GM23338 (cell line): ENCODE measurements at regions not wholly inside any gene's neighbourhood (a gene's known extent, or its start where the extent isn't known, plus 50 kb on each side); places are given as distances from the start of the nearest gene placed in this dataset.

Source experiments
- ATAC-seq: fragments of 200-7000 bp; cut with Tn5 transposase; 3 replicates; pipeline ENCODE4 v1.9.1; 2020
- DNase-seq: peaks from one replicate; pipeline ENCODE4 v3.0.0-alpha.2; 2015; ENCODE audit warnings: low spot score
- H2AFZ ChIP-seq: fragments of 200-600 bp; sonication (generic); 2 replicates; pipeline ENCODE4 v1.8.0; 2016; ENCODE audit warnings: antibody characterized with exemption, mild to moderate bottlenecking, moderate library complexity
- H3F3A ChIP-seq: fragments of 200-600 bp; sonication (generic); replicated peaks from 2 replicates; pipeline ENCODE4 v1.8.0; 2017; ENCODE audit warnings: antibody characterized with exemption, mixed run types, low read depth
- H3K27ac ChIP-seq: fragments of 200-600 bp; sonication (generic); 2 replicates; pipeline ENCODE4 v1.6.1; 2016; ENCODE audit warnings: low read depth
- H3K27me3 ChIP-seq: fragments of 200-600 bp; sonication (generic); 2 replicates; pipeline ENCODE4 v1.8.0; 2016; ENCODE audit warnings: mild to moderate bottlenecking, mixed run types, moderate library complexity; ENCODE audit not compliant: insufficient read depth
- H3K36me3 ChIP-seq: fragments of 200-600 bp; sonication (generic); 2 replicates; pipeline ENCODE4 v1.8.0; 2016; ENCODE audit warnings: mild to moderate bottlenecking; ENCODE audit not compliant: insufficient read depth
- H3K4me1 ChIP-seq: fragments of 200-600 bp; sonication (generic); 2 replicates; pipeline ENCODE4 v1.8.0; 2016; ENCODE audit warnings: mild to moderate bottlenecking, moderate library complexity; ENCODE audit not compliant: insufficient read depth
- H3K4me2 ChIP-seq: fragments of 200-600 bp; sonication (generic); 2 replicates; pipeline ENCODE4 v1.7.1; 2017; ENCODE audit warnings: mixed run types
- H3K4me3 ChIP-seq: fragments of 200-600 bp; sonication (generic); 2 replicates; pipeline ENCODE4 v1.6.1; 2016; ENCODE audit warnings: mixed run types
- H3K79me2 ChIP-seq: fragments of 200-600 bp; sonication (generic); replicated peaks from 2 replicates; pipeline ENCODE4 v1.8.0; 2017; ENCODE audit warnings: mild to moderate bottlenecking; ENCODE audit not compliant: insufficient read depth
- H3K9me2 ChIP-seq: fragments of 200-600 bp; sonication (generic); 2 replicates; pipeline ENCODE4 v1.8.0; 2017; ENCODE audit not compliant: insufficient read depth
- H4K20me1 ChIP-seq: fragments of 200-600 bp; sonication (generic); replicated peaks from 2 replicates; pipeline ENCODE4 v1.8.0; 2017; ENCODE audit warnings: mild to moderate bottlenecking; ENCODE audit not compliant: insufficient read depth
- H3K27ac Mint-ChIP-seq: 2 replicates; pipeline ENCODE4 v1.8.0; 2020; ENCODE audit warnings: inconsistent platforms, mild to moderate bottlenecking, moderate library complexity, mixed read lengths
- H3K27me3 Mint-ChIP-seq: 3 replicates; pipeline ENCODE4 v1.8.0; 2022; ENCODE audit warnings: low read depth, mild to moderate bottlenecking, moderate library complexity, mixed read lengths, inconsistent platforms; ENCODE audit not compliant: insufficient read depth, poor library complexity
- H3K36me3 Mint-ChIP-seq: 3 replicates; pipeline ENCODE4 v1.8.0; 2021; ENCODE audit warnings: low read depth, mild to moderate bottlenecking, inconsistent platforms, moderate library complexity, mixed read lengths
- H3K4me1 Mint-ChIP-seq: 3 replicates; pipeline ENCODE4 v1.8.0; 2020; ENCODE audit warnings: mild to moderate bottlenecking, inconsistent platforms, mixed read lengths
- H3K4me3 Mint-ChIP-seq: 3 replicates; pipeline ENCODE4 v1.8.0; 2021; ENCODE audit warnings: moderate library complexity, mild to moderate bottlenecking, inconsistent platforms, mixed read lengths
- H3K9me3 Mint-ChIP-seq: 3 replicates; pipeline ENCODE4 v1.8.0; 2020; ENCODE audit warnings: moderate library complexity, mild to moderate bottlenecking, inconsistent platforms, mixed read lengths
- CTCF ChIP-seq, 2 experiments: fragments of 200-600 bp in 1 of 2; sonication (generic) in 1 of 2; conservative IDR thresholded peaks; 2 replicates each; pipeline versions ENCODE4 v1.5.1 to v1.6.1; 2016 to 2017; ENCODE audit warnings: antibody characterized with exemption in 2 of 2, low read depth in 2 of 2, mild to moderate bottlenecking in 2 of 2, moderate library complexity in 1 of 2
- EZH2 ChIP-seq: fragments of 200-600 bp; sonication (generic); IDR thresholded peaks from one replicate; pipeline ENCODE4 v1.8.0; 2017; ENCODE audit warnings: antibody characterized with exemption, mild to moderate bottlenecking, low read depth; ENCODE audit not compliant: unreplicated experiment
- EZH2phosphoT487 ChIP-seq: fragments of 200-600 bp; sonication (generic); IDR thresholded peaks from one replicate; pipeline ENCODE4 v1.8.1; 2018; ENCODE audit warnings: antibody characterized with exemption; ENCODE audit not compliant: unreplicated experiment
- NANOG ChIP-seq: IDR thresholded peaks from 2 replicates; pipeline ENCODE4 v1.6.1; 2016; ENCODE audit warnings: antibody characterized with exemption, borderline replicate concordance
- POLR2AphosphoS5 ChIP-seq: IDR thresholded peaks from 2 replicates; pipeline ENCODE4 v1.6.1; 2016; ENCODE audit warnings: antibody characterized with exemption, low read depth
- REST ChIP-seq: IDR thresholded peaks from one replicate; pipeline ENCODE4 v1.6.1; 2018; ENCODE audit warnings: antibody characterized with exemption; ENCODE audit not compliant: unreplicated experiment
- STAT1 ChIP-seq: IDR thresholded peaks from one replicate; pipeline ENCODE4 v1.6.1; 2016; ENCODE audit warnings: antibody characterized with exemption; ENCODE audit not compliant: unreplicated experiment
- ZNF114 ChIP-seq: fragments of 250-450 bp; sonication (Bioruptor Pico); IDR thresholded peaks from 2 replicates; pipeline ENCODE4 v1.5.0; 2020; ENCODE audit warnings: mild to moderate bottlenecking, moderate library complexity
- ZNF462 ChIP-seq: fragments of 250-450 bp; sonication (Bioruptor Pico); IDR thresholded peaks from 2 replicates; pipeline ENCODE4 v1.5.0; 2020; ENCODE audit warnings: mild to moderate bottlenecking, moderate library complexity

- no peak for ATAC-seq
- Mint-ChIP-seq H3K9me3 (no peaks in the 10 kb centered on the region), H3K36me3 (no peaks in the 10 kb centered on the region), H3K27me3 (no peaks in the 10 kb centered on the region), H3K27ac (no peak overlapping the region), H3K4me1 (no peaks in the 10 kb centered on the region), H3K4me3 (no peak overlapping the region)
- Histone ChIP-seq H3K4me1 (no peaks in the 10 kb centered on the region), H3K27ac (no peak overlapping the region), H3K27me3 (no peaks in the 10 kb centered on the region), H2AFZ (no peak overlapping the region), H3K4me3 (no peak overlapping the region), H3K36me3 (no peaks in the 10 kb centered on the region), H3F3A (no peaks in the 10 kb centered on the region), H4K20me1 (no peaks in the 10 kb centered on the region), H3K79me2 (no peaks in the 10 kb centered on the region), H3K4me2 (no peak overlapping the region), H3K9me2 (no peaks in the 10 kb centered on the region)
- TF ChIP-seq EZH2phosphoT487 (no peak), POLR2AphosphoS5 (no peak), REST (no peak), EZH2 (no peak), STAT1 (no peak), NANOG (no peak), CTCF (conservative IDR thresholded peaks at IDR 0.05; ENCODE audit: low read depth in 2 of 2) (no peak), ZNF114 (CRISPR knock-in tag) (no peak), ZNF462 (CRISPR knock-in tag) (no peak)
- no peak for DNase-seq
These were observed 277.8 kb upstream of the FTMT start for GRCh38 chr5:121573721-121574382.
